Progenitor cell of endocrine pancreas (in vitro differentiated cells): ENCODE measurements at regions not wholly inside any gene's neighbourhood (a gene's known extent, or its start where the extent isn't known, plus 50 kb on each side); places are given as distances from the start of the nearest gene placed in this dataset.

ENCODE experiments used
- DNase-seq: peaks from one replicate; pipeline ENCODE4 v3.0.0; 2021; ENCODE audit warnings: low spot score; ENCODE audit not compliant: unreplicated experiment
- H3K27ac Mint-ChIP-seq: 2 replicates; pipeline ENCODE4 v1.8.0; 2021; ENCODE audit warnings: mild to moderate bottlenecking, moderate library complexity, mixed read lengths
- H3K27me3 Mint-ChIP-seq: 2 replicates; pipeline ENCODE4 v1.8.0; 2021; ENCODE audit warnings: mixed read lengths
- H3K36me3 Mint-ChIP-seq: 2 replicates; pipeline ENCODE4 v1.8.0; 2022; ENCODE audit warnings: mixed read lengths; ENCODE audit not compliant: insufficient read depth
- H3K4me1 Mint-ChIP-seq: 2 replicates; pipeline ENCODE4 v1.8.0; 2021; ENCODE audit warnings: low read depth, mixed read lengths
- H3K4me3 Mint-ChIP-seq: 2 replicates; pipeline ENCODE4 v1.8.0; 2021; ENCODE audit warnings: low read depth, mild to moderate bottlenecking, moderate library complexity, mixed read lengths
- H3K9me3 Mint-ChIP-seq: 2 replicates; pipeline ENCODE4 v1.8.0; 2021; ENCODE audit warnings: low read depth, mixed read lengths
- TF ChIP-seq, protein P1 (sequence below): fragments of 200-600 bp; sonication (generic); IDR thresholded peaks from one replicate; pipeline ENCODE4 v1.5.0; 2021; ENCODE audit warnings: antibody characterized with exemption, mild to moderate bottlenecking; ENCODE audit not compliant: unreplicated experiment

DNA sequence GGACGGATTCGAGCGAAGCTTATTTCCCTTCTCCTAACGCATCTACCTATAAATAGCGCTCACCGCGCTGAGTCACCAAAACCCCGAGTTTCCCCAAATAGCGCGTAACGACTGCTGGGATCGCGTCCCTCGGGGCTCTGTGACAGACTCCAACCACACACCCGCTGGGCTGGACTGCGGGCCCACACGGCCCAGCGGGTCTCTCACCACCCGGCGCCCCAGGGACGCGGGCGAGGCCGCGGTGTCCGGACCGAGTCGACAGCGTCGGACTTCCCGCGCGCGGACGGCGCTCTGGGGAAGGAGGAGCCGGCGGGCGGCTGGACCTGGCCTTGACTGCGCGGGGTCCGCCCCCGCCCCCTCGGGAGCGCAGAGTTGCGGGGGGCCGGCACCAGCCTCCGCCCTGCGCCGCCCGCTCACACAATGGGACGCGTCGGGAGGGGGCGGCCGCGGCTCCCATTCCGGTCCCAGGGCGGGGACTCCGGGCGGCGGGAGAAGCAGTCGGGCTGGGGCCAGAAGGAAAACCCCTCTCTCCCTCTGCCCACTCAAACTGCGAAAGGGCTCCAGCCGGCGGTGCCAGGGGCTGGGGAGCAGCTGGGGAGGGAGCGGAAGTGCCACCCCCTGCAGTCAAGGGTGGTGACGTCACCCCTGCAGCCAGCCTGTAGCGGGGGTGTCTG lies 108.8 kb downstream of the KCNRG start:
- TF ChIP-seq, protein P1, sequence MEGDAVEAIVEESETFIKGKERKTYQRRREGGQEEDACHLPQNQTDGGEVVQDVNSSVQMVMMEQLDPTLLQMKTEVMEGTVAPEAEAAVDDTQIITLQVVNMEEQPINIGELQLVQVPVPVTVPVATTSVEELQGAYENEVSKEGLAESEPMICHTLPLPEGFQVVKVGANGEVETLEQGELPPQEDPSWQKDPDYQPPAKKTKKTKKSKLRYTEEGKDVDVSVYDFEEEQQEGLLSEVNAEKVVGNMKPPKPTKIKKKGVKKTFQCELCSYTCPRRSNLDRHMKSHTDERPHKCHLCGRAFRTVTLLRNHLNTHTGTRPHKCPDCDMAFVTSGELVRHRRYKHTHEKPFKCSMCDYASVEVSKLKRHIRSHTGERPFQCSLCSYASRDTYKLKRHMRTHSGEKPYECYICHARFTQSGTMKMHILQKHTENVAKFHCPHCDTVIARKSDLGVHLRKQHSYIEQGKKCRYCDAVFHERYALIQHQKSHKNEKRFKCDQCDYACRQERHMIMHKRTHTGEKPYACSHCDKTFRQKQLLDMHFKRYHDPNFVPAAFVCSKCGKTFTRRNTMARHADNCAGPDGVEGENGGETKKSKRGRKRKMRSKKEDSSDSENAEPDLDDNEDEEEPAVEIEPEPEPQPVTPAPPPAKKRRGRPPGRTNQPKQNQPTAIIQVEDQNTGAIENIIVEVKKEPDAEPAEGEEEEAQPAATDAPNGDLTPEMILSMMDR = no peak
- Mint-ChIP-seq H3K36me3 (peaks cover 4% of the 10 kb centered on the region), H3K4me3 (peak overlapping the region; percentile 87), H3K27ac (peak overlapping the region; percentile 91), H3K9me3 (no peaks in the 10 kb centered on the region), H3K4me1 (peaks cover 30% of the 10 kb centered on the region), H3K27me3 (peaks cover 45% of the 10 kb centered on the region)
- DNase-seq = peak; percentile 77

DNA sequence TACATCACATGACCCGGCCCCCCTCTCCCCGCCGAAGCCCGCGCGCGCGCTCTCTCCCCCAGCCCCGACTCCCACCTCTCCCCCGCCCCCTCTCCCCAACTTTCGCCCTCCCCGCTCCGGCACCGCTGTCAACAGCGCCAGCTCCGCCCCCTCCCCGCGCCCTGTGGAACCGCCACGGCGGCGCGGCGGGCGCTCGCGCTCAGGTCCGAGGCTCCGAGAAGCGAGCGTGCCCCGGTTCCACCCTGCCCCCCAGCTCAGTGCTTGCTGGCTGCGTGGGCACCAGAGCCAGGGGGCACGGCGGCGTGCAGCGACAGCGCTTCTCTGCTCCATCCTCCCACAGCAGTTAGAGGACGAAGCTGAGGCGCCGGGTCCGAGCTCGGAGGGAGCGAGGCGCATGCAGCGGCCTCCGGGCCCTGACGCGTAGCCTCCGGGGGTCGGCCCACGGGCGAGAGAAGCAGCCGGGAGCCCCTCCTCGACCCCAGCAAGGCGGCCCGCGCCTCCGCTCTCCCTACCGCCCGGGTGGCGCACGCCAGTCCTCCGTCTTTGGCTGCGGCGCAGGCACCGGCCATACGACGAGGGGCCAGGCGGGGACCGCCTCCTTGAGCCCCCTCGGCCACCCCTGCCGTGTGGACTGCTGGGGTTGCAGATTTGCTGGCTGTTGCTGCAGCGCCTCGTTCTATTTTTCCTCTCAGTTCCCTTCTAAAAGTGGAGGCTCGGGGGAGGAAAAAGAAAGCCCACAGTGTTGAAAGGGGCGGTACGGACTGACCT lies 109.5 kb downstream of the KCNRG start:
- Mint-ChIP-seq H3K27me3 (peaks cover 52% of the 10 kb centered on the region), H3K27ac (peak overlapping the region; percentile 84), H3K4me3 (peak overlapping the region; percentile 87), H3K4me1 (peaks cover 32% of the 10 kb centered on the region), H3K36me3 (peaks cover 3% of the 10 kb centered on the region), H3K9me3 (no peaks in the 10 kb centered on the region)
- DNase-seq = peak; percentile 58
- TF ChIP-seq, protein P1 = no peak

DNA sequence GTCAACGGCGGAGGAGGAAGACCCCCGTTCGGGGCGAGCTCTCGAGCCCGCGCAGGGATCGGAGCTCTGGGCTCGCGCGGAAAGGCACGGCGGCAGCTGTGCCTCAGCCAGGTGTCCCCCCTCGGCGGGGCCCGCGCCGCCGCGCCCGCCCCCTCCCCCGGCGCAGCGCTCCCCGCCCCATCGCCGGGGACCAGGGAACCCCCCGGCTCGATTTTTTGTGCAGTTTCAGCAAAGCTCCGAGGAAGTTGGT lies 110.0 kb downstream of the KCNRG start:
- Mint-ChIP-seq H3K4me1 (peaks cover 32% of the 10 kb centered on the region), H3K9me3 (no peaks in the 10 kb centered on the region), H3K27me3 (peaks cover 57% of the 10 kb centered on the region), H3K4me3 (peak overlapping the region; percentile 87), H3K36me3 (peaks cover 3% of the 10 kb centered on the region), H3K27ac (peak overlapping the region; percentile 84)
- no peak for DNase-seq
- TF ChIP-seq, protein P1 = no peak

DNA sequence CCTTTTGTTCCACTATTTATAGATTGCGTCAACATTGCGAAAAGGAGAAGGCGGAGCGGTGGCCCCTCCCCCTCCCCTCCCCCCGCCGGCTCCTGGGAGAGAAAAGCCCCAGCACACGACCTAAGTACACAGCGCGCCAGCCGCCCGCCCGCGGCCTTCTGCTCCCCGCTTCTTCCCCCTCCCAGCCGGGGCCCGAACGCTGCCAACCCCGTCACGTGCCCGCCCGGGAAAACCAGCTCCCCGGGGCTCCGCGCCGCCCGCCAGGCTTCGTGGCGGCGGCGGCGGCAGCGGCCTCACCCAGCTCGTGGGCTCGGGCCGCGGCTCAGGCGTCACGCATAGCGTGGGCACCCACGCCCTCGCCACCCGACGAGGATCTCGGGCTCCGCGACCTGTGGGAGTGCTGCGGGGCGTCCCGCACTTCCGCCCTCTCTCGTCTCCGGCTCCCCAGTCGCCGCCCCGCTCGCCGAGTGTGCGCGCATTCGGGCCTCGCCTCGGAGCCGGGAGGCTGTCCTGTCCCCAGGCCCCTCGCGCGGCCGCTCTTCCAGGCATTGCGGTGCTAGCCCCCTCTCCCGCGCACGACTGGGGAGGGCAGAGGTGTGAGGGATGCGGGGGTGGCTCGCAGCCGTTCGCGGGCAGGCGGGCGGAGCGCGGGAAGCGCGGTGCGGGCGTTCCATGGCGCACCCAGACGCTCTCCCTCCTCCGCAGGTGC lies 110.5 kb downstream of the KCNRG start:
- Mint-ChIP-seq H3K27me3 (peaks cover 60% of the 10 kb centered on the region), H3K27ac (peak overlapping the region; percentile 57), H3K36me3 (peaks cover 2% of the 10 kb centered on the region), H3K9me3 (no peaks in the 10 kb centered on the region), H3K4me1 (peaks cover 34% of the 10 kb centered on the region), H3K4me3 (peak overlapping the region; percentile 87)
- TF ChIP-seq, protein P1 = no peak
- peak; percentile 78 for DNase-seq

DNA sequence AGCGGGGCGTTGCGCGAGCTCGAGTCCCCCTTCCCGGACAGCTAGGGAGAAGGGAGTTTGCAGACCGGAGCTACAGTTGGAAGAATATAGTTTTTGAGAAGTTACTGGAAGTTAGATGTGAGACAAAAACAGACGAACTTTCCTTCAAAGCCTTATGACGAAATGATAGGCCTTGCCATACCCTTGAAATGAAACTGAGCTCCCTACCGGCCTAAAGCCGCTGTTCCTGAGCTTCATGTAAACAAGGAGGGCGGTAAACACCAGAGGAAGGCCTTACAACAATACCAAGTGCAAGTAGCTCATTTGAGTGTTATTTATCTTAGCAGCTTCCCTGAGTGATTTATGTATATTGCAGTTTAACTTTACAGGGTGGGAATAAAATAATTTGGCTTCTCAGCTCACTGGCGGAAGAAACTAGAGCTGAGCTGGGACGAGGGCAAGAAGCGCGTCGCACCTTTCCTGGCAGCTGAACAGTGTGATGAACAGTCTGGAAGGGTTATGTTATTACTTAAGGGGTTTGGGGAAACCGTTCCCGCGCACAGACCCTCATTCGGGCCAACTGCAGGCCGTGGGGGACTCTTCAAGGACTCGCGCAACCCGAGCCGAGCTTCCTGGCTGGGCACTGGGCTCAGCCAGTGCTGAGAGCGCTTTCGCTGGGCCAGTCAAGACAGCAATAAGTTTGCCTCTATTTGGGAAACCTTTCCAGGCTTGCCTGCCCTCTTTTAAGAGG lies 111.2 kb downstream of the KCNRG start:
- Mint-ChIP-seq H3K9me3 (no peaks in the 10 kb centered on the region), H3K27ac (peak overlapping the region; percentile 57), H3K4me1 (peaks cover 34% of the 10 kb centered on the region), H3K36me3 (peaks cover 2% of the 10 kb centered on the region), H3K27me3 (peaks cover 64% of the 10 kb centered on the region), H3K4me3 (peak overlapping the region; percentile 74)
- TF ChIP-seq, protein P1 = no peak
- DNase-seq = no peak
